Stimulated activated CD8-positive, alpha-beta memory T cell treated with anti-CD3 and anti-CD28 coated beads, Interleukin-12 subunit alpha, Interleukin-12 subunit beta, amount 100 ng/mL, for 24 hours (primary cell): ENCODE measurements at regions not wholly inside any gene's neighbourhood (a gene's known extent, or its start where the extent isn't known, plus 50 kb on each side); places are given as distances from the start of the nearest gene placed in this dataset.

Source experiments
- DNase-seq: peaks from one replicate; pipeline ENCODE4 v3.0.0-alpha.2; 2020; ENCODE audit errors: extremely low read depth

- DNase-seq: no peak
Observed at GRCh38 chr16:86931410-86931941, 353.1 kb downstream of the FOXL1 start.

- no peak for DNase-seq
Observed at GRCh38 chr16:86932130-86932982, 354.0 kb downstream of the FOXL1 start.

- DNase-seq: no peak
Observed at GRCh38 chr16:86934581-86935375, 356.4 kb downstream of the FOXL1 start.

GRCh38 chr16:86939609-86940008, 361.3 kb downstream of the FOXL1 start:
- DNase-seq: no peak

- no peak for DNase-seq
Observed at GRCh38 chr16:86941731-86942130, 363.4 kb downstream of the FOXL1 start.

- no peak for DNase-seq
Observed at GRCh38 chr16:86942151-86943051, 364.1 kb downstream of the FOXL1 start.

GRCh38 chr16:86945166-86945900, 367.0 kb downstream of the FOXL1 start:
- DNase-seq: no peak

GRCh38 chr16:86946396-86946795, 368.0 kb downstream of the FOXL1 start:
- DNase-seq: no peak

- no peak for DNase-seq
Observed at GRCh38 chr16:86946981-86947380, 368.6 kb downstream of the FOXL1 start.

- no peak for DNase-seq
Observed at GRCh38 chr16:86948046-86948445, 369.1 kb downstream of the C16orf95 start.

GRCh38 chr16:86949116-86949515, 368.1 kb downstream of the C16orf95 start:
- DNase-seq: no peak

GRCh38 chr16:86949630-86950029, 367.6 kb downstream of the C16orf95 start:
- no peak for DNase-seq

- DNase-seq: no peak
Observed at GRCh38 chr16:86951041-86951822, 366.0 kb downstream of the C16orf95 start.

- no peak for DNase-seq
Observed at GRCh38 chr16:86951831-86952598, 365.2 kb downstream of the C16orf95 start.

- DNase-seq: no peak
Observed at GRCh38 chr16:86952769-86953168, 364.4 kb downstream of the C16orf95 start.

GRCh38 chr16:86953631-86954391, 363.4 kb downstream of the C16orf95 start:
- DNase-seq: no peak

- no peak for DNase-seq
Observed at GRCh38 chr16:86955136-86955855, 361.9 kb downstream of the C16orf95 start.

GRCh38 chr16:86956437-86956836, 360.8 kb downstream of the C16orf95 start:
- no peak for DNase-seq
